Stimulated activated CD8-positive, alpha-beta memory T cell treated with anti-CD3 and anti-CD28 coated beads, Interleukin-7, amount 100 ng/mL, for 48 hours (primary cell): ENCODE measurements at regions not wholly inside any gene's neighbourhood (a gene's known extent, or its start where the extent isn't known, plus 50 kb on each side); places are given as distances from the start of the nearest gene placed in this dataset.

Experiments
- DNase-seq, 2 donors: peaks; one replicate each; pipeline ENCODE4 v3.0.0-alpha.2; 2020; ENCODE audit warnings: low read depth in 1 of 2; ENCODE audit errors: extremely low read depth in 1 of 2

GRCh38 chr5:124648902-124649467, 97.5 kb downstream of the ZNF608 start:
- no peak for DNase-seq

GRCh38 chr5:124647352-124647751, 99.1 kb downstream of the ZNF608 start:
- DNase-seq: no peak

DNA sequence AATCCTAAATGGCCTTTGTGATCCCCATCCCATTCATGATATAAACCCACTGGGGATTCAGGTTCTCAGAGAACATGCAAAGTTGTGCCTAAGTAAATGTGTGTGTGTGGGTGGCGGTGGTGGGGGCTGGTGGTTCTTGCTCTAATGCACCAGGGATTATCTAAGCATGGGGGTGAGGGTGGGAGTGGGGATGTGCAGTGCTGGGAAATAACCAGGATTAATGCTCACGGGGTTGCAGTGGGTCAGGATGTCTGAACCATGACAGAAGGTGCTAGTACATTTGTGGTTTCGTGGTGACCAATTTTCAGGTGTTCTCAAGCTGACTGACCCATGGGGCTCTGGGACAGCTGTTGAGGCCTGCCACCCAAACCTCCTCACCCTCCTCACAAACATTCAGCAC, 101.0 kb downstream of the ZNF608 start:
- no peak for DNase-seq

GRCh38 chr5:124644582-124644981, 101.9 kb downstream of the ZNF608 start:
- no peak for DNase-seq

- no peak for DNase-seq
Observed at GRCh38 chr5:124644138-124644537, 102.3 kb downstream of the ZNF608 start.

GRCh38 chr5:124643336-124643735, 103.1 kb downstream of the ZNF608 start:
- DNase-seq: no peak

- DNase-seq: no peak
Observed at GRCh38 chr5:124642151-124642550, 104.3 kb downstream of the ZNF608 start.

DNA sequence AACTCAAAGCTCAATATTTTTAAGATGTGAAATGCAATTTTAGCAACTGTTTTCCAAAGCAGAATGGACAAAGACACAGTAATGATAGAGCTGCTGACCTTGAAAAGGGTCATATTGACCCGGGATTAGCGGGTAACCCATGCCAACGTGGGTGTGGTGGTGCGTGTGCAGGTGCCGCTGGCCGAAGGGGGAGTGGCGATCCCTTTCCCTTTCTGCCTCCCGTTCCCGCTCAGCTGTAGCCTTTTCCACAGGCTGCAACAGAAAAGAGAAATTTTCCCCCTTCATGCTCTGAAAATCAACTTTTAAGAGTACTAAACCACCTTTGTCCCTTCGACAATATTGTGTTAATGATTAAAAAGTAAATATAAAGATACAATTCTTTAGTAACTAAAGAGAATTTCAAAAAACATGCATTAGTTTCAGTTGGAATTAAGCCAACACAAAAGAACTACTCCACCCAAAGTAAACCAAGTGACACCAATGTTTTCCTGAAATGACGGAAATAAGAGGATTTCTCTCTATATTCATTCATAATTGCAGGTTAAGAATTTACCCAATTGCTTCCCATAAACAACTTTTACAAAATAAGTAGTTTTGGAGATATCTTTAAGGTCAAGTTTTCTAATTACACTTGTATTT, 105.2 kb downstream of the ZNF608 start:
- DNase-seq: no peak

DNA sequence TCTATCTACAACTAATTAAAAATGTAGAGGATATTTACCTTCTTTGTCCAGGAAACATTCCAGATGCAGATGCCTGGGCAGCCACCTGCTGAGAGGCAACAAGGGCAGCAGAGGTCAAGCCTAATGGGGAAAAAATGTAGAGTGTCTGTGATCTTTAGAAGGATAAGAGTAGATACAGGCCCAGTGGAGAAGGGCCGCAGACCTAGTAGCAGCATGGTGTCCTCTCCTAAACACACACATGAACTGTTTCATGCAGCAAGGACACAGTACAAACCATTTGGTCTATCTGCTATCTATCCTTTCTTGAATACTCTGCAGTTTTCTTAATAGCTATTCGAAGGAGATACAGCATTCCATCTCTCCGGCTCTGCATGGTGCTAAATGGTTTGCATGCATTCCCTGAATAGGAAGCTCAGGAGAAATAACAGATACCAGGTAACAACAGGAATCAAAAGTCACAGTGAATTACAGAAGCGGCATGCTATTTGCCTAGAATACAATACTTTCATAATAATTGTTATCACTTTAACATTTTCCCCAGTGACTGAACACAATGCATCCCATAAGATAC, 107.3 kb downstream of the ZNF608 start:
- no peak for DNase-seq

- DNase-seq: no peak
Observed at GRCh38 chr5:124637011-124637410, 109.4 kb downstream of the ZNF608 start.

- no peak for DNase-seq
Observed at GRCh38 chr5:124634741-124635323, 111.6 kb downstream of the ZNF608 start.

DNA sequence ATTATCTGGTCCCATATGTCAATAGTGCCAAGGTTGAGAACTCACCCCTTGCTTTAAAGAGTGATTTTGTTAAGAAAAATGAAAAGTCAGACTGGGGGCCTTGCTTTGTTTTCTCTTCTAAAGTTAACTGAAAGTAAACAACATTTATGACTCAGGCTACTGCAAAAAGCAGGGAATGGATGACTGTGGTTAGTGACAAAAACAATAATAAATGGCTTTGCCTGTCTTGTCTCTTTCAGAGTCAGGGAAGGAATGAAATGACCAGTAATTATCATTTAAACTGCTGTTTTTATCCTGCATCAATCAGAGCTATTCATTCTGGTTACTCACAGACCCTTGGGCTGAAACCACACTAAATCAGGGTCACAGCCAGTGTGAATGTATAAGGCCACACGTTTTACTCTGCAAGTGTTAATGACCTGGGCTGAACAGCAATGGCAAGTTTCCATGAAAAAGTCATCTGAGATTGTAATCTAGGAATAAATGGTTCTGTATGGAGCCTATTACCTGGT, 112.2 kb downstream of the ZNF608 start:
- no peak for DNase-seq

DNA sequence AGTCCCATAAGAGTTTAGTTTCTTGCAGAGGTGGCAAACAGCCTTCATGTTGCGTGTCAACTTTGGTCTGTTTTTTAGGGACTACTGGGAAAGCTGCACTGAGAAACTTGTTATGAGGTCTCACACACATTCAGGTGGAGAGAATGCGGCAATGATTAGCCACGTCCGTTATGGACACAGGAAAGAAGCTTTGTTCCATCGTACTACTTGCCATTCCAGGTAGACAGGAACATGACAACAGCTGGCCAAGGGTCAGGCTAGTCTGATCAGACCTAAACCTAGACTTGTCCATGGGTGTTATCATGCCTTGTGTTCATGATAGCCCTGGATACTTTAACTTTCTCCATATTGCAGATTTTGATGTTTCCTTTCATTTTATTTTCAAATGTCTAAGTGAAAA, 113.2 kb downstream of the ZNF608 start:
- no peak for DNase-seq

GRCh38 chr5:124631874-124632550, 114.4 kb downstream of the ZNF608 start:
- no peak for DNase-seq

DNA sequence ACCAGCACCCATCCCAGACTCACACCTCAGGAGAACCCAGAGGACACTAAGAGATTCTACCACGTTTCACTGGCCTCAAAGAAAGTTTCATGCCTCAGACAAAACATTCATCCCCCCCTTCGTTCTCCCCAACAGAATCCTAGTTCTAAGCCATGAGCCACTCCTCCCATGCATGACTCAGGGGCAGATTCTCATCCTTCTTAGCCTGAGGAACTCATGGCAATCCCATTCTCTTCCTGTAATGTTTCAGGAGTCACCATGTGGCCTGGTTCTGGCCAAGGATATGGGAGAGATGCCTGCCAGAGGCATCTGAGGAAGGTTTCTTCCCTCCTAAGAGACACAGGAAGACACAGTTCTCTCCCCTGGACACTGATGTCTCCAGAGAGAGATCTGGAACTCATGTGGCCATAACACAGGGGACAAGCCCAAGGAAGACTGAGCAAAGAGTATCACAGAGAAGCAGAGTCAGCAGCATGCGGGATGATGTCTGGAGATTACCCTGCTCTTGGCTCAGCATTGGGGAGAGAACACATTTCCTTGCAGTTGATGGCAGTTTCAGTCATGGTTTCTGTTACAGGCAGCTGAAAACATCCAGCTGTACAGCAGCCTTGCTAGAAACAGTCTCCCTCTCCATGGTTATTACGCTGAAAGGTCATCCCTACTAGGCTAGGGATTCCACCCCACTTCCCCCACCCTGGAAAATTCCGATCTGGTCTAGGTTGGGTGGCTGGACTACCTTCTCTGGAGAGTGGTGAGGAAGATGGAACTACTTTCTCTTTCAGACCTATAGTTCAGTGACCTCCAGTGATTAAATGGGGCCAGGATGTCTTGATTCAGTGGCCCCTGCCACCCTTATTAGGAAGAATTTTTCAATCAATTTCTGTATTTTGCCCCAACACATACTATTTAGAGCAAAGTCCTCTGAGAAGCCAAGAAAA, 115.4 kb downstream of the ZNF608 start:
- DNase-seq: no peak

- no peak for DNase-seq
Observed at GRCh38 chr5:124628721-124629596, 117.5 kb downstream of the ZNF608 start.

DNA sequence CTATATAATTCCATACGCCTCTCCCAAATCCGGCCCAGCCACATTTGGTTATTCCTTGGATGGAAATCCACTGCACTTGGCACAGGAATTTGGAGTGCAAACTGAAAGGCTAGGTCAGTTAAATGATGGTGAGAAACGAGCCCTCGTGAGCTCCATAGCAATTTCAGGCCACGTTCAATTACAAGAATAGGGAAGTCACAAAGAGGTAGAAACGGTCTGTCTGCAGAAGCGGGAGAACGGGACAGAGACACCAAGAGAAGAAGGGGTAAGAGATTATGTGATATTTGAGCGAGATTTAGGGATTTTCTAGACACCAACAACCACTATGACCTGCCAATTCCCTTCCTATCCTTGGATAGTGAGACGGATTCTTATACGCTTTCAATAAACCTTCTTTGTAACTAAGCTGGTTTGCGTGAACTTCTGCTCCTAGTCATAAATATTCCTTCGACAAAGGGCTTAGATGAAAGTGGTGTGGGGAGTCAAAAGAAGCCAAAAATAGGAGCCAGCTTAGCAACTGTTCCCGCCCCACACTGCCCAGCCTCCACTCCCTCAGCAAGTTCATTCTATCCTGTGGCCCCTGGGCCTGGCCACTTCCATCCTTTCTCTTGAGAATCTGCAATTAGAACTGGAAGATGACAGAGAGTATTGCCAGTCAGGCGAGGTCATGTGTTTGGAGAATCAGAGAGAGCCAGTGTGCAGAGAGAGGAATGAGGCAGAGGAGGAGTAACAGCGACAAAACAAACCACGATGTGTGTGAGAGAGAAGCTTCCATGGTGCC, 118.4 kb downstream of the ZNF608 start:
- DNase-seq: no peak

DNA sequence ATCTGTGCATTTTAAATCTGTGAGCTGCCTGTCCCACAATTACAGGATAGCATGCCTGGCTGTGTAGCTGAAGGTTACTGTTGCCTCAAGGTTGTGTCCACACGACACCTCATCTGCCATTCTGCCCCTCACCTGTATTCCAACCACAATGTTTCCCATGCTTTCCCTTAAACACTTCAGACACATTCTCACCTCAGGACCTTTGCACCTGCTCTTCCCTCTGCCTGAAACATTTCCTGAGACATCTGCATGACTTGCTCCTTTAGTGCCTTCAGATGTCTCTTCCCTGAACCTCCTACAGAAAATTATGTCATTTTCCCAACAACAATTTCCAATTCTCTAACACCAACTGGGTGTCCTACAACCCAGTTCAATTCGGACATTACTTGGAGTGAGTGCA, 120.4 kb downstream of the ZNF608 start:
- no peak for DNase-seq

DNA sequence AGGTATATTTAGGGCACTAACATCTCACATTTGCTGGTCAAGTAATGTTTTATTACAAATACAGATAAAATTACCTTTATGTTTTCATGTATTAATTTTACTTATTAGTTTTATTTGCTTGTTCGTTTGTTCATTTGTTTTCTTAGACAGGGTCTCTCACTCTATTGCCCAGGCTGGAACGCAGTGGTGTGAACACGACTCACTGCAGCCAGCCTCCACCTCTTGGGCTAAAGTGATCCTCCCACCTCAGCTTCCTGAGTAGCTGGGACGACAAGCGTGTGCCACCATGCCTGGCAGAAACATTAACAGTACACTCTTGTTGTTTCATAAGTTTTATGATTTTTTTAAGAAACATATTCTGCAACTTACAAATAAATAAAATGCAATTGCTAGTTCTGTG, 123.2 kb downstream of the ZNF608 start:
- DNase-seq: no peak
